Liver (tissue), 3 donors: ENCODE measurements at regions not wholly inside any gene's neighbourhood (a gene's known extent, or its start where the extent isn't known, plus 50 kb on each side); places are given as distances from the start of the nearest gene placed in this dataset.

ENCODE experiments used
- CTCF ChIP-seq: fragments of 150-350 bp; IDR thresholded peaks from 2 replicates; pipeline ENCODE4 v1.5.1; 2017; ENCODE audit warnings: improper control_type of control experiment, low read depth, low read length; ENCODE audit not compliant: missing input control
- GABPA ChIP-seq, 2 donors: IDR thresholded peaks in 1 of 2; conservative IDR thresholded peaks in 1 of 2; 2 replicates each; pipeline ENCODE4 v1.6.1; 2016; ENCODE audit warnings: antibody characterized with exemption in 2 of 2, mild to moderate bottlenecking in 1 of 2, moderate library complexity in 1 of 2
- TF ChIP-seq, protein P1 (sequence below): IDR thresholded peaks from 2 replicates; pipeline ENCODE4 v1.6.1; 2016; ENCODE audit warnings: antibody characterized with exemption
- donor health status: healthy.
- donor health status: healthy.

DNA sequence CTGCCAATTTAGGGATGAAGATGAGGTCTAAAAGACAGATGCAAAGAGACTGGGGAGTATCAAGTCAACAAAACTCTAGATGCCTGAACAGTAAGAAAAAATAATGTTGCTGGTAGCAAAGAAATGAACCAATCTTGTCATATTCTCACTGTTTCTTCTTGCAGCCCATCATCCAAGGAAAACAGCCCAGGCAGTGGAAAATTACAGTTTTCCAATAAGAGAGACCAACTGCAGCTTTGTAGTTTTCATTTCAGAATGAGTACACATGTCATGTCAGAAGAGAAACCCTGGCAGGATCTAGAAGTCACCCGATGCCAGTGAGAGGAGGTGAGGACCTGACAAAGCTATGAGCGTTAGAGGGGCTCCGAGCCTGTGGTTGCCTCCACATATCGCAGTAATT, 500.4 kb upstream of the PSMD7 start:
- no peak for TF ChIP-seq CTCF
- no peak for TF ChIP-seq GABPA (IDR thresholded peaks at IDR 0.05 in 1 of 2, conservative IDR thresholded peaks at IDR 0.05 in 1 of 2)
- TF ChIP-seq, protein P1, sequence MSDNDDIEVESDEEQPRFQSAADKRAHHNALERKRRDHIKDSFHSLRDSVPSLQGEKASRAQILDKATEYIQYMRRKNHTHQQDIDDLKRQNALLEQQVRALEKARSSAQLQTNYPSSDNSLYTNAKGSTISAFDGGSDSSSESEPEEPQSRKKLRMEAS, result no peak
